ENCODE measurements at regions not wholly inside any gene's neighbourhood (a gene's known extent, or its start where the extent isn't known, plus 50 kb on each side); places are given as distances from the start of the nearest gene placed in this dataset.

DNA sequence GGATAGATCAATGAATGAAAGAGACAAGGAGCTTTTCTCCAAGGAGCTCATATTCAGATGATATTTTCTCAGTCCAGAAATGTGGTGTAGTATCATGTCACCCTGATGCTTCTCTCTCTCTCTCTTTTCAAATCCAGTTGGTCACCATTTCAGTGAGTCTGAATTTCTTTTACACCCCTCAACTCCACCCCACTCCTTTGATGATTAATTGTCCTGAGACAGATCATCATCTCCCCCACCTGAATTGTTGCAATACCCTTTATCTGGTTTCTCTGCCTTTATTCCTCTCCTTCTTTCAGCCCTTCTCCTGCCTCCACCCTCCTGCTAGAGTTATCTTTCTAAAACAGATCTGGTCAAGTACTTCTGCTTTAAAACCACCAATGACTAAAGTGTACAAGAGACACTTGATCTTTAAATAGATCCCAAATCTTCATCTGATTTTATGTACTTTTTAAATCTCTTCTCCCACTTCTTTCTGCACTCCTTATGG, 299.8 kb downstream of the KLF5 start:
- Histone ChIP-seq H3K27me3 (ENCODE audit: insufficient read depth, insufficient read length) (no peaks in the 10 kb centered on the region), H3K9me3 (ENCODE audit: insufficient read depth, low read length) (no peaks in the 10 kb centered on the region), H3K9ac (ENCODE audit: insufficient read length, low read depth) (no peak overlapping the region), H3K4me3 (ENCODE audit: insufficient read length, low read depth) (no peak overlapping the region), H3K4me1 (ENCODE audit: insufficient read depth, insufficient read length) (no peaks in the 10 kb centered on the region), H3K36me3 (ENCODE audit: insufficient read depth, insufficient read length, low read length) (no peaks in the 10 kb centered on the region)
- DNase-seq (ENCODE audit: low read depth, low spot score), result no peak
- TF ChIP-seq YY1 (IDR thresholded peaks at IDR 0.05; ENCODE audit: insufficient read depth, insufficient read length), result no peak
- no peak for TF ChIP-seq ZNF274 (IDR thresholded peaks at IDR 0.05; ENCODE audit: low read depth, low read length)
- TF ChIP-seq SUZ12 (IDR thresholded peaks at IDR 0.05; ENCODE audit: extremely low read depth, insufficient read depth, insufficient read length), result no peak

DNA sequence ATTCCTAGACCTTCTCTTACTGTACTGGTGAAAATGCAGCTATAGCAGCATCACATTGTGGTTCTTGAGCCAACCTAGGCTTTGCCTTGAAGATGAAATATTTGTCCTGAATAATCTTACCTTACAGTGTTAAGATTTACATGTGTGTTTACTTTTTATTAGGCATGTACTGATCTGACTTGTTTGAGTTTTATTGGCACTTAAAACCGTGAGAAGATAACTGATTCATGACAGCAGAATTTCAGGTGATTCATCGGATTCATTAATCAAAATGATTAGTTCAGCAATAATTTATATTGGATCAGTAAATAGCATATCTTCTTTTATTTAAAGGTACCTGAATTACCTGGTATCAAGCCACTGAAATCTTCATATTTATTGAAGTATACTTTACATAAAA, 296.3 kb downstream of the KLF5 start:
- Histone ChIP-seq H3K4me3 (ENCODE audit: insufficient read length, low read depth) (no peak overlapping the region), H3K9me3 (ENCODE audit: insufficient read depth, low read length) (no peaks in the 10 kb centered on the region), H3K27me3 (ENCODE audit: insufficient read depth, insufficient read length) (no peaks in the 10 kb centered on the region), H3K36me3 (ENCODE audit: insufficient read depth, insufficient read length, low read length) (no peaks in the 10 kb centered on the region), H3K9ac (ENCODE audit: insufficient read length, low read depth) (no peak overlapping the region), H3K4me1 (ENCODE audit: insufficient read depth, insufficient read length) (no peaks in the 10 kb centered on the region)
- no peak for DNase-seq (ENCODE audit: low read depth, low spot score)
- TF ChIP-seq SUZ12 (IDR thresholded peaks at IDR 0.05; ENCODE audit: extremely low read depth, insufficient read depth, insufficient read length), result no peak
- TF ChIP-seq YY1 (IDR thresholded peaks at IDR 0.05; ENCODE audit: insufficient read depth, insufficient read length), result no peak
- TF ChIP-seq ZNF274 (IDR thresholded peaks at IDR 0.05; ENCODE audit: low read depth, low read length), result no peak

DNA sequence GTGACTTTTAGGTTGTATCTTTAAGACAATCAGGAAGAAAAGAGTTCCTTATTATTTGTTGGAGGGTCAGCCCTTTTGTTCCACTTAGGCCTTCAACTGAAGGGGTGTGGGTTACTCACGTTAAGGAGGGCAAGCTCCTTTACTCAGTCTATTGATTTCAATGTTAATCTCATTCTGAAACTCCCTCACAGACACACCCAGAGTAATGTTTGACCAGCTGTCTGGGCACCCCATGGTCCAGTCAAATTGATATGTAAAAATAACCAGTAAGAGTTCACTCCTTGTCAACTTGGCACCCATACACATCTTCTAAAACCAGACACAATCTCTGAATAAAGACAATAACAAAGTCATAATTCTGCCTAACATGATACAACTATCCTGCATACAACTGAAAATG, 292.9 kb downstream of the KLF5 start:
- H3K9ac ChIP-seq (ENCODE audit: insufficient read length, low read depth), result no peak overlapping the region
- TF ChIP-seq SUZ12 (IDR thresholded peaks at IDR 0.05; ENCODE audit: extremely low read depth, insufficient read depth, insufficient read length) (no peak), YY1 (IDR thresholded peaks at IDR 0.05; ENCODE audit: insufficient read depth, insufficient read length) (no peak), ZNF274 (IDR thresholded peaks at IDR 0.05; ENCODE audit: low read depth, low read length) (no peak)
- H3K4me3 ChIP-seq (ENCODE audit: insufficient read length, low read depth), result no peak overlapping the region
- DNase-seq (ENCODE audit: low read depth, low spot score), result no peak
- H3K27me3 ChIP-seq (ENCODE audit: insufficient read depth, insufficient read length), result no peaks in the 10 kb centered on the region
- H3K9me3 ChIP-seq (ENCODE audit: insufficient read depth, low read length), result no peaks in the 10 kb centered on the region
- no peaks in the 10 kb centered on the region for H3K36me3 ChIP-seq (ENCODE audit: insufficient read depth, insufficient read length, low read length)
- H3K4me1 ChIP-seq (ENCODE audit: insufficient read depth, insufficient read length), result no peaks in the 10 kb centered on the region

DNA sequence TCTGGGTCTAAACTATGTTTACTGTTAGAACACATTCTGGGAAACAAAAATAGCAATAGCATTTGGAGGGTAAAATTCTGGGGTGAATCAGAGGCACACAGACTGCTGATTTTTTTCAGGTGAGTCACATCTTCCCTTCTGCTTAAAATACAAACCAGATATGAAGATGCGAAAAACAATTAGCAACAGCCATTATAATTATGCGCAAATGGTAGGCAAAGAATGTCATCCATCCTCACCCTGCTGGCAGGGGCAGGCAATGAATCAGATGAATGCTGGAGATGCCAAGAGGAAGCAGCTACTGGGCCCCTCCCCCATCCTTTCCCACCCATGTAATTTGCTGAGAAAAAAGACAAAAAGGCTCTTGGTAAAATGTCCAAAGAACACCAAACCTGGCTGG, 282.9 kb downstream of the KLF5 start:
- Histone ChIP-seq H3K36me3 (ENCODE audit: insufficient read depth, insufficient read length, low read length) (no peaks in the 10 kb centered on the region), H3K4me3 (ENCODE audit: insufficient read length, low read depth) (no peak overlapping the region), H3K9me3 (ENCODE audit: insufficient read depth, low read length) (no peaks in the 10 kb centered on the region), H3K4me1 (ENCODE audit: insufficient read depth, insufficient read length) (no peaks in the 10 kb centered on the region), H3K27me3 (ENCODE audit: insufficient read depth, insufficient read length) (no peaks in the 10 kb centered on the region), H3K9ac (ENCODE audit: insufficient read length, low read depth) (no peak overlapping the region)
- TF ChIP-seq SUZ12 (IDR thresholded peaks at IDR 0.05; ENCODE audit: extremely low read depth, insufficient read depth, insufficient read length) (no peak), YY1 (IDR thresholded peaks at IDR 0.05; ENCODE audit: insufficient read depth, insufficient read length) (no peak), ZNF274 (IDR thresholded peaks at IDR 0.05; ENCODE audit: low read depth, low read length) (no peak)
- no peak for DNase-seq (ENCODE audit: low read depth, low spot score)

DNA sequence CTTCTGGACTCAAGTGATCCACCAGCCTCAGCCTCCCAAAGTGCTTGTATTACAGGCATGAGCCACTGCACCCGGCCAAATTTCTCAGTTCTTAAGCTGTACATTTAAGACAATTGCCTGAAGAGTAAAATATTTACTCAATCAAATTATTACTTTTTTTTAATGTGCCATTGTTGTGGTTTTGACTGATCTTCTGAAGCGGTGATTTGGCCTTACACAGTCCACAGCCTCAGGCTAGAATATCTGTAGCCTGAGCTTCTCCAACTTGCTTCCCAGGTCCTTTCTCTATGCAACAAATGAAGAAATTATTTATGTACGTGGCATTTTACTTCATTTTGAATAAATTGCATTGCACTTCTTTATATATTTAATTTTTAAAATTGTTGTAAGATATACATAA, 281.3 kb downstream of the KLF5 start:
- no peaks in the 10 kb centered on the region for H3K4me1 ChIP-seq (ENCODE audit: insufficient read depth, insufficient read length)
- H3K4me3 ChIP-seq (ENCODE audit: insufficient read length, low read depth), result no peak overlapping the region
- no peaks in the 10 kb centered on the region for H3K27me3 ChIP-seq (ENCODE audit: insufficient read depth, insufficient read length)
- no peak for DNase-seq (ENCODE audit: low read depth, low spot score)
- H3K36me3 ChIP-seq (ENCODE audit: insufficient read depth, insufficient read length, low read length), result no peaks in the 10 kb centered on the region
- TF ChIP-seq YY1 (IDR thresholded peaks at IDR 0.05; ENCODE audit: insufficient read depth, insufficient read length) (no peak), SUZ12 (IDR thresholded peaks at IDR 0.05; ENCODE audit: extremely low read depth, insufficient read depth, insufficient read length) (no peak), ZNF274 (IDR thresholded peaks at IDR 0.05; ENCODE audit: low read depth, low read length) (no peak)
- H3K9ac ChIP-seq (ENCODE audit: insufficient read length, low read depth), result no peak overlapping the region
- no peaks in the 10 kb centered on the region for H3K9me3 ChIP-seq (ENCODE audit: insufficient read depth, low read length)

DNA sequence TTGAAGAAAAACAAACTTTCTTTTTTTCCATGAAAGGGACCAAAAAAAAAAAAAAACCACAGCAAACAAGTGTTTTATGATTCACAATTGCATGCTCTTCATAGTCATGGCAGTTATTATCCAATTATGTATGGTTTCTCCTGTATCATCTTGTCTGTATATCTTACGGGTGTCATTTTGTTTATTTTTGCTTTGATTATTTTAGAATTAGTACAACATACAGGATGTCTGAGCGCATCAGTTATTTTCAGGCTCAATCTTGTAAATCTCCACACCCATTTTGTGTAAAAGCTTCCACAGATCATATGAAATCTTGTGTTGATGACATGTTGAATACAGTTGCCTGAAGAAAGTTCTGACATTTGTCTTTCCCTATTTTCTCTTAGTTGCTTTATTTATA, 280.3 kb downstream of the KLF5 start:
- no peaks in the 10 kb centered on the region for H3K27me3 ChIP-seq (ENCODE audit: insufficient read depth, insufficient read length)
- no peak for DNase-seq (ENCODE audit: low read depth, low spot score)
- H3K4me3 ChIP-seq (ENCODE audit: insufficient read length, low read depth), result no peak overlapping the region
- H3K36me3 ChIP-seq (ENCODE audit: insufficient read depth, insufficient read length, low read length), result no peaks in the 10 kb centered on the region
- TF ChIP-seq YY1 (IDR thresholded peaks at IDR 0.05; ENCODE audit: insufficient read depth, insufficient read length) (no peak), SUZ12 (IDR thresholded peaks at IDR 0.05; ENCODE audit: extremely low read depth, insufficient read depth, insufficient read length) (no peak), ZNF274 (IDR thresholded peaks at IDR 0.05; ENCODE audit: low read depth, low read length) (no peak)
- no peak overlapping the region for H3K9ac ChIP-seq (ENCODE audit: insufficient read length, low read depth)
- H3K4me1 ChIP-seq (ENCODE audit: insufficient read depth, insufficient read length), result no peaks in the 10 kb centered on the region
- no peaks in the 10 kb centered on the region for H3K9me3 ChIP-seq (ENCODE audit: insufficient read depth, low read length)

DNA sequence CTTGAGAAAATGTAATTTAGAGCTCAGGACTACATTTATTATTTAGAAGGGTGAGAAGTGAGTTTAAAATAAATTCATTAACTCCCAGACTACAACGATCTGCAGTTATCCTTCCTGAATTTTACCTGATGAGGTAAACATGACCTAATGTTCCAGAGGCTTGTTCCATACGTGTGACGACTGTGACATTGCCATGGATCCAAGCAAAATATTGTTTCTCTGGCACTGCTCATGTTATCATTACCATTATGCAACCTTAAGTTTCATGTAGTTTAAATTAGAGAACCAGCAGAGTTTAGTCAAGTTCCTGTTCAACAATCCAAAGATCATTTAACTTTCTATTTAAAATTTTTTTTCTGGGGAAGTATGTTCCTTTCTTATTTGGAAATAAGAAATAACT, 279.6 kb downstream of the KLF5 start:
- Histone ChIP-seq H3K36me3 (ENCODE audit: insufficient read depth, insufficient read length, low read length) (no peaks in the 10 kb centered on the region), H3K9me3 (ENCODE audit: insufficient read depth, low read length) (no peaks in the 10 kb centered on the region), H3K4me3 (ENCODE audit: insufficient read length, low read depth) (no peak overlapping the region), H3K9ac (ENCODE audit: insufficient read length, low read depth) (no peak overlapping the region), H3K27me3 (ENCODE audit: insufficient read depth, insufficient read length) (no peaks in the 10 kb centered on the region), H3K4me1 (ENCODE audit: insufficient read depth, insufficient read length) (no peaks in the 10 kb centered on the region)
- DNase-seq (ENCODE audit: low read depth, low spot score), result no peak
- TF ChIP-seq ZNF274 (IDR thresholded peaks at IDR 0.05; ENCODE audit: low read depth, low read length) (no peak), SUZ12 (IDR thresholded peaks at IDR 0.05; ENCODE audit: extremely low read depth, insufficient read depth, insufficient read length) (no peak), YY1 (IDR thresholded peaks at IDR 0.05; ENCODE audit: insufficient read depth, insufficient read length) (no peak)
